AG09319 (cell line): ENCODE measurements at regions not wholly inside any gene's neighbourhood (a gene's known extent, or its start where the extent isn't known, plus 50 kb on each side); places are given as distances from the start of the nearest gene placed in this dataset.
"Not testable (repeated sequence)": the region's sequence is repeated elsewhere in the genome, so short reads cannot be mapped to it uniquely, and the experiment has no call there.

ENCODE experiments used
- DNase-seq: peaks from one replicate; pipeline ENCODE4 v3.0.0-alpha.2; 2010; ENCODE audit warnings: low read depth; ENCODE audit errors: extremely low read depth
- TF ChIP-seq, protein P1 (sequence below): IDR thresholded peaks from 2 replicates; pipeline ENCODE4 v1.5.1; 2011; ENCODE audit warnings: low read depth, mild to moderate bottlenecking, inconsistent platforms, low read length, moderate library complexity

DNA sequence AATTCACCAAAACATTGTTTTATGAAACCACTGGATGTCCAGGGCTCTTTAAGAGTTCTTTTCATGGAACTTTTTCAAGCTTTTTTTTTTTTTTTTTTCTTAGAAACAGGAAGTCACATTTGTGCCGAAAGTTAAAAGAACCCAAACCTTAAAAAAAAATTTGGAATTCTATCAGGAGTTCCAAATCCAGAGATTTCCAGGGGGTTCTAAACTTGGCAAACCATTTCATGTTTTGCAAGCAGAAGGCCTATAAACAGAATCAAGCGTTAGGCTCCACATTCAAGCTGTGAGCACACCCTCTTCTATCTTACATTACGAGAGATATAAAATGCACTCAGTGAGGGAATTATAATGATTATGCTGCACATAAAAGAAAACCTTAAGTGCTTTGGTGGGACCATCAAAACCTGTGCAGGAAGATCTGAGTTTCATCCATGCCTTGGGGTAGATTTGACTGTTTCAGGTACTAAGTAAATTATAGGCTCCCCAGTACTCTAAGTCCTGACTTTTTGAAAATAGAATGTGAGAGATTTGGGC lies 154.8 kb upstream of the FAR2 start:
- TF ChIP-seq, protein P1, sequence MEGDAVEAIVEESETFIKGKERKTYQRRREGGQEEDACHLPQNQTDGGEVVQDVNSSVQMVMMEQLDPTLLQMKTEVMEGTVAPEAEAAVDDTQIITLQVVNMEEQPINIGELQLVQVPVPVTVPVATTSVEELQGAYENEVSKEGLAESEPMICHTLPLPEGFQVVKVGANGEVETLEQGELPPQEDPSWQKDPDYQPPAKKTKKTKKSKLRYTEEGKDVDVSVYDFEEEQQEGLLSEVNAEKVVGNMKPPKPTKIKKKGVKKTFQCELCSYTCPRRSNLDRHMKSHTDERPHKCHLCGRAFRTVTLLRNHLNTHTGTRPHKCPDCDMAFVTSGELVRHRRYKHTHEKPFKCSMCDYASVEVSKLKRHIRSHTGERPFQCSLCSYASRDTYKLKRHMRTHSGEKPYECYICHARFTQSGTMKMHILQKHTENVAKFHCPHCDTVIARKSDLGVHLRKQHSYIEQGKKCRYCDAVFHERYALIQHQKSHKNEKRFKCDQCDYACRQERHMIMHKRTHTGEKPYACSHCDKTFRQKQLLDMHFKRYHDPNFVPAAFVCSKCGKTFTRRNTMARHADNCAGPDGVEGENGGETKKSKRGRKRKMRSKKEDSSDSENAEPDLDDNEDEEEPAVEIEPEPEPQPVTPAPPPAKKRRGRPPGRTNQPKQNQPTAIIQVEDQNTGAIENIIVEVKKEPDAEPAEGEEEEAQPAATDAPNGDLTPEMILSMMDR: no peak
- DNase-seq: no peak

GRCh38 chr12:28996688-28997087 lies 152.4 kb upstream of the FAR2 start:
- TF ChIP-seq, protein P1: no peak
- DNase-seq: no peak

DNA sequence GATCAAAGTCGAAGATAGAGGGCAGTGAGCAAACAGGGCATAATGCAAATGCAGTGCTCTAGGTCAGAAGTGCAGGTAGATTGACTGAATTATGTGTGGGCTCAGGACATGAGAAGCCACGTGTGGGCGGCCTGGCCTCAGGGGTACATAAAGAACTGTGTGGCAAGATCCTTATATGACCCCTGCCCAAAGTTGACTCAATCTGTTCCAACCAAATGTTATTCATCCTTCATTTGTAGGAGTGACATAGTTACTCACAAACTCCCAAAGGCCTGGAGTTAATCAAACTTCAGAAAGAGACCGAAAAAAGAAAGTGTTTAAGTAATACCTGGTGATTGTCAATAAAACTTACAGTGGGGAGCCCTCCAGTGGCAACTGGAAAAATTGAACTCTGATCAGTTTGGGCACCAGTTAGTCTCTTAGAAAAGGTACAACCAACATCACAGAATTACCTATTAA lies 150.4 kb upstream of the FAR2 start:
- TF ChIP-seq, protein P1: peak; percentile 62

DNA sequence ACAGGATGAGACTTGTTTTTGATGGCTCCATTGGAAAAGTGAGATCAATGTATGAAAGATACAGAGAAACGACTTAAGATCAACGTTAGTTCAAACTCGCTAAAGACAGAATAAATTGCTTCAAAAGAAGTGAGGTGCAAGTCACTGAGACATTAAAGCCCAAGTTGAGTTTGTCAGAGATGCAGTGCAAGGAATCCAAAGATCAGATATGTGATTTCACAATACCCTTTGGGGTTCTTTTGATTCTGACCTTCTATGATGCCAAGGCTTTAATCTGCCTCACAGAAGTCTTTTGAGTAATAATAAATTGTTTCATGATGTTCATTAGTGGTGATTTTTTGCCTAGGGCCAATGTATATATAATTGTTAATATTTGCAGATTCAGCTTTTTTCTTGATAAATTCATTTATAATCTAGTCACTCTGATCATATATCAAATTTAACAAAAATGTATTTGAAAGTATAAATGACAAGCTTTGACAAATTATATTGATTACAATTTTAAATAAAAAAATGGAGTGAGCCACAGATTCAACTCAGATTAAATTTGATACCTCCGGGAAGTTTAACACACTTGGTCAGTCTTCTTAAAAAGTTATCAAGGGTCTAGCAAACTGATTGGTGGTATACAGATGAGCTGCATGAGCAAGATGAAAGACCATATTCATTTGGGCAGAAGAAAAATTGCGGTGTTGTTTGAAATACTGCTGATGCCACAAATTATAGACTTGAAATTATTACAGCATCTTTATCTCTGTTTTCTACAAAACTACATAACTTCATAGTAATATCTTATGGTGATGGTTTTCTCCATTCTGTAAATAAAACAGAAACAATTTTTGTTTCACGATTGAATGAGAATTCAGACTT lies 144.8 kb upstream of the FAR2 start:
- TF ChIP-seq, protein P1: no peak

More for the DNA sequence above, 150.4 kb upstream of the FAR2 start:
- DNase-seq: peak; percentile 31

GRCh38 chr12:29004936-29005304 lies 144.2 kb upstream of the FAR2 start:
- TF ChIP-seq, protein P1: no peak
- DNase-seq: no peak

More for the DNA sequence above, 144.8 kb upstream of the FAR2 start:
- DNase-seq: no peak

GRCh38 chr12:29008786-29009185 lies 140.3 kb upstream of the FAR2 start:
- no peak for DNase-seq
- TF ChIP-seq, protein P1: no peak

- no peak for DNase-seq
- TF ChIP-seq, protein P1: no peak
Measured at GRCh38 chr12:29012673-29013072, 136.4 kb upstream of the FAR2 start.

- DNase-seq: not testable (repeated sequence)
Measured at GRCh38 chr12:29017532-29017931, 131.5 kb upstream of the FAR2 start.
